ENCODE measurements at regions not wholly inside any gene's neighbourhood (a gene's known extent, or its start where the extent isn't known, plus 50 kb on each side); places are given as distances from the start of the nearest gene placed in this dataset.

GRCh38 chr9:80571953-80572352, 1000.2 kb downstream of the TLE4 start:
- DNase-seq, result no peak

- DNase-seq, result no peak
These were observed 997.5 kb downstream of the TLE4 start for GRCh38 chr9:80569236-80569635.

- DNase-seq, result no peak
These were observed 989.8 kb downstream of the TLE4 start for GRCh38 chr9:80561526-80561925.

- DNase-seq, result no peak
These were observed 989.2 kb downstream of the TLE4 start for GRCh38 chr9:80560976-80561375.

GRCh38 chr9:80557256-80557655, 985.5 kb downstream of the TLE4 start:
- DNase-seq, result no peak

GRCh38 chr9:80556631-80557030, 984.9 kb downstream of the TLE4 start:
- DNase-seq, result no peak

GRCh38 chr9:80555782-80556325, 984.1 kb downstream of the TLE4 start:
- DNase-seq, result no peak

GRCh38 chr9:80554856-80555255, 983.1 kb downstream of the TLE4 start:
- no peak for DNase-seq

GRCh38 chr9:80554301-80554700, 982.5 kb downstream of the TLE4 start:
- no peak for DNase-seq

- no peak for DNase-seq
These were observed 981.2 kb downstream of the TLE4 start for GRCh38 chr9:80552931-80553330.

GRCh38 chr9:80550181-80550580, 978.4 kb downstream of the TLE4 start:
- no peak for DNase-seq

- no peak for DNase-seq
These were observed 975.8 kb downstream of the TLE4 start for GRCh38 chr9:80547613-80548012.

- no peak for DNase-seq
These were observed 968.6 kb downstream of the TLE4 start for GRCh38 chr9:80540387-80540786.

GRCh38 chr9:80538976-80539375, 967.2 kb downstream of the TLE4 start:
- DNase-seq, result no peak

GRCh38 chr9:80522465-80522864, 950.7 kb downstream of the TLE4 start:
- no peak for DNase-seq

GRCh38 chr9:80521151-80521550, 949.4 kb downstream of the TLE4 start:
- no peak for DNase-seq

GRCh38 chr9:80520231-80520630, 948.5 kb downstream of the TLE4 start:
- DNase-seq, result no peak

GRCh38 chr9:80518441-80518840, 946.7 kb downstream of the TLE4 start:
- no peak for DNase-seq

- no peak for DNase-seq
These were observed 944.9 kb downstream of the TLE4 start for GRCh38 chr9:80516679-80517078.

GRCh38 chr9:80509358-80509757, 937.6 kb downstream of the TLE4 start:
- no peak for DNase-seq

- DNase-seq, result peak; percentile 59 to 75
These were observed 935.8 kb downstream of the TLE4 start for GRCh38 chr9:80507611-80508010.

- no peak for DNase-seq
These were observed 933.0 kb downstream of the TLE4 start for GRCh38 chr9:80504601-80505230.

- peak; percentile 68 to 95 for DNase-seq
These were observed 932.0 kb downstream of the TLE4 start for GRCh38 chr9:80503671-80504281.

- DNase-seq, result no peak
These were observed 930.5 kb downstream of the TLE4 start for GRCh38 chr9:80502306-80502705.

GRCh38 chr9:80501635-80502034, 929.9 kb downstream of the TLE4 start:
- DNase-seq, result no peak
